ENCODE measurements at regions not wholly inside any gene's neighbourhood (a gene's known extent, or its start where the extent isn't known, plus 50 kb on each side); places are given as distances from the start of the nearest gene placed in this dataset.

DNA sequence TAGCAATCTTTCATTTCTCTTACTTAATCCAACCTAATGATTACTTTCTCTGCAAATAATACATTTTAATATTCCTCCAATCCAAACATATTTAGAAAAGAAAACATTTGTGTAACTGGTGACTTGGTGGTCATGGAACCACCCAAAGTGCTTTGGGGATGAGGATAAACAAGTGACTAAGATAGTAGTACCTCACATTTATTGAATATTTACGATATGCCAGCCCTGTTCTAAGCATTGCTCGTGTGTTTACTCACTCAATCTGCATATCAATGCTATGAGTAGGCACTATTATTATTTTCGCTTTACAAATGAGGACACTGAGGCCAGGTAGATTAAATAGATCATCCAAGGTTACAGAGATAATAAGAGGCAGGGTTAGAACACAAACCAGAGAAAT lies 189.5 kb downstream of the SHOX2 start:
- Histone ChIP-seq H3K4me1 (no peaks in the 10 kb centered on the region), H3K9me3 (no peaks in the 10 kb centered on the region), H3K27me3 (no peaks in the 10 kb centered on the region), H3K36me3 (no peaks in the 10 kb centered on the region), H3K4me3 (no peak overlapping the region), H3K27ac (no peak overlapping the region)
- TF ChIP-seq, protein P1, sequence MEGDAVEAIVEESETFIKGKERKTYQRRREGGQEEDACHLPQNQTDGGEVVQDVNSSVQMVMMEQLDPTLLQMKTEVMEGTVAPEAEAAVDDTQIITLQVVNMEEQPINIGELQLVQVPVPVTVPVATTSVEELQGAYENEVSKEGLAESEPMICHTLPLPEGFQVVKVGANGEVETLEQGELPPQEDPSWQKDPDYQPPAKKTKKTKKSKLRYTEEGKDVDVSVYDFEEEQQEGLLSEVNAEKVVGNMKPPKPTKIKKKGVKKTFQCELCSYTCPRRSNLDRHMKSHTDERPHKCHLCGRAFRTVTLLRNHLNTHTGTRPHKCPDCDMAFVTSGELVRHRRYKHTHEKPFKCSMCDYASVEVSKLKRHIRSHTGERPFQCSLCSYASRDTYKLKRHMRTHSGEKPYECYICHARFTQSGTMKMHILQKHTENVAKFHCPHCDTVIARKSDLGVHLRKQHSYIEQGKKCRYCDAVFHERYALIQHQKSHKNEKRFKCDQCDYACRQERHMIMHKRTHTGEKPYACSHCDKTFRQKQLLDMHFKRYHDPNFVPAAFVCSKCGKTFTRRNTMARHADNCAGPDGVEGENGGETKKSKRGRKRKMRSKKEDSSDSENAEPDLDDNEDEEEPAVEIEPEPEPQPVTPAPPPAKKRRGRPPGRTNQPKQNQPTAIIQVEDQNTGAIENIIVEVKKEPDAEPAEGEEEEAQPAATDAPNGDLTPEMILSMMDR (IDR thresholded peaks at IDR 0.05): no peak
- FAIRE-seq (no peak), ATAC-seq (no peak), DNase-seq (no peak)
- WGBS, 2 donors: 47 to 65% methylated on average over 3 of the region's 3 CpGs
- intact Hi-C loops (cut with DNase I): no loop called here

DNA sequence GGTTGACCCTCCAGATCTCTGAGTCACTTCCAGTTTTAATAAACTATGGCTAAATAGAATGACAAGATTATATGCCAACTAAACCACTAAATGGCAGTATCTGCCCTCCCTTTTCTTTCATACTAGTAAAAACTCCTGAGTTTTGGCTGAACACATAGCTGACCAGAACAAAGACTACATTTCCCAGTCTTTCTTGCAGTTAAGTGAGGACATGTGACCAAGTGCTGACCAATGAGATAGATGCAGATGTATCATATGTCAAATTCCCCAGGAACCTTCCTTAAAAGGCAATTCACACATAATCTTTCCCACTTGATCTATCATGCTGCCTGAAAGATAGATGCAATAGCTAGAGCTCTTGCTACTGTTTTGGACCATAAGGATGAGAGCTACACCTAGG lies 191.3 kb downstream of the SHOX2 start:
- no peak for FAIRE-seq

DNA sequence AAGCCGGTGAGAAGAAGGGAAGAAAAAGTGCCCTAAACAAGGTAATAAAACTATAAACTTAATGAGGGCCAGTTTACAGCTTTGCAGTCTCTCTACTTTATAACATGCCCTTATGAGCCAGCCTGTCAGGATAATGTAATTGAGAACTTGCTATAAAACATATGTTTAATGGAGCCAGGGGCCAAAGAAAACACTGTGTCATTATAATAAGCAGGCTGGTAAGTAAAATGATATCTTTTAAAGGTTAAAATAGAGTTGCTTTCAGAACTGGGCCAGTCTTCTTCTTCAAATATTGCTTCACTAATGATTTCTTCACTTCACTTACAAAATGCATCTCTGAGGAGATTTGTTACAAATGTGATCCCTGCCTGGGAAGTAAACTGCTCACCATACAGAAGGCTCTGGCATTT lies 192.5 kb downstream of the SHOX2 start:
- ATAC-seq (no peak), FAIRE-seq (no peak), DNase-seq (no peak)
- no peaks in the 10 kb centered on the region for H3K9me3 ChIP-seq
- 66 to 81% methylated on average over 1 of the region's 1 CpG for WGBS, 2 donors
- H3K4me1 ChIP-seq: no peaks in the 10 kb centered on the region
- intact Hi-C loops (cut with DNase I): no loop called here
- no peaks in the 10 kb centered on the region for H3K27me3 ChIP-seq
- no peaks in the 10 kb centered on the region for H3K36me3 ChIP-seq
- TF ChIP-seq, protein P1 (IDR thresholded peaks at IDR 0.05): no peak
- no peak overlapping the region for H3K27ac ChIP-seq
- no peak overlapping the region for H3K4me3 ChIP-seq

More for the DNA sequence above, 191.3 kb downstream of the SHOX2 start:
- Histone ChIP-seq H3K27ac (no peak overlapping the region), H3K36me3 (no peaks in the 10 kb centered on the region), H3K27me3 (no peaks in the 10 kb centered on the region), H3K4me1 (no peaks in the 10 kb centered on the region), H3K9me3 (no peaks in the 10 kb centered on the region), H3K4me3 (no peak overlapping the region)
- ATAC-seq: no peak
- DNase-seq: no peak
- intact Hi-C loops (cut with DNase I): no loop called here
- TF ChIP-seq, protein P1 (IDR thresholded peaks at IDR 0.05): no peak

DNA sequence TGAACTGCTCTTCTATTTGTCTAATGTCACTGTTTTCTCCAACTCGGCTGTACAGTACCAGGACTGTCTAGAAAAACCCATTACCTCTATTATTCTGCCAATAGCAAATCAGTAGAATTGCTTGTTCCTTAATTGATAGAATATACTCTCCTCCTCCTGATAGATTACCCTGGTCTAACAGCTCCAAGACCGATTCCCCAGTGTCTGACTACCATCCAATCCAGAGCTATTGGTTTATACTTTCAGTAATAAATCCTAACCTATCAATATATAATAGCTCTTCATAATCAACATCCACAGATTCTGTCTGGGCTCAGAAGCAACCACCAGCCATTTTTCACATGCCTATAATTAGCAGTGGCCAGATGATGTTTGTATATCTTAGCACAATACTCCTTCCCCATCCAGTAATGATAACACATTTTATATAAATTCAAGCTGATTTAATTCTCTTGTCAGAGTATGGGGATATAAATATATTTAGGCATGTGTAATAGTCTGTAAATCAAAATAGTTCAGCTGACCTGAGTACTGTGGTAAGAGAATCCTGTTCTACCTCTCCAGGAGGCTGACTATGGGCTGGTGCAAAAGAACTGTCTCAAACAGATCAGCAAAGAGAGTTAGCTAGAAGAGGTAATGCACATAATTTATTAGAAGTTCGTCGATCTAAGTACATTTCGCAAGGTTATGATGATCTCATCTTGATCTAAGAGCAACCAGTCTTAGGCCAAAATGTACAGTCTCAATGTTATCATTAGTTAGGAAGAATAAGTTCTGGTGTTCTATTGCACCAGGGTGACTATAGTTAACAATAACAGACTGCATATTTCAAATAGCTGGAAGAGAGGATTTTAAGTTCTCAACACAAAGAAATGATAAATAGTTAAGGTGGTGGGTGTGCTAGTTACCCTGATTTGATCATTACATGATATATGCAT lies 193.4 kb downstream of the SHOX2 start:
- WGBS, 2 donors: 59 to 68% methylated on average over 5 of the region's 5 CpGs
- Histone ChIP-seq H3K27me3 (no peaks in the 10 kb centered on the region), H3K4me3 (no peak overlapping the region), H3K36me3 (no peaks in the 10 kb centered on the region), H3K27ac (no peak overlapping the region), H3K4me1 (no peaks in the 10 kb centered on the region), H3K9me3 (no peaks in the 10 kb centered on the region)
- ATAC-seq: no peak
- intact Hi-C loops (cut with DNase I): no loop called here
- DNase-seq: no peak
- FAIRE-seq: no peak
- TF ChIP-seq, protein P1 (IDR thresholded peaks at IDR 0.05): no peak

DNA sequence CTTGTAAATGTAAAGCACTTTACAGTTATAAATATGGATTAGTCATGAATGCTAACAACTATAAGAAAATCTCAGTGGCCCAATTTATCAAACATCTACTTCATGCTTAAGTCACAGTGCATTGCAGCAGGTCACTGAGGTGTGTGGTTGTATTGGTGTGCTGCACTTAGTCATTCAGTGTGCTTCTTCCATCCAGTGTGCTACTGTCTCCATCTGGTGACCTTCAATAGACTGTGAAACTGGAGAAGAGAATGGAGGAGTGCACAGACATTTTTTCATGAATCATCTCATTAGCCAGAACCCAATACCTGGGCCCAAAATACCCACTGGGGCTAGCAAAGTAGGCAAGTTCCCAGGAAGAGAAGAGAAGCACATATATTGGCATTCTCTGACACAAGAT lies 199.6 kb downstream of the SHOX2 start:
- DNase-seq (no peak), FAIRE-seq (no peak), ATAC-seq (no peak)
- TF ChIP-seq, protein P1 (IDR thresholded peaks at IDR 0.05): no peak
- H3K4me1 ChIP-seq: no peaks in the 10 kb centered on the region
- H3K27ac ChIP-seq: no peak overlapping the region
- no peaks in the 10 kb centered on the region for H3K27me3 ChIP-seq
- H3K36me3 ChIP-seq: no peaks in the 10 kb centered on the region
- H3K9me3 ChIP-seq: peaks cover 0 to 5% (median 0%) of the 10 kb centered on the region in 4 donors
- no peak overlapping the region for H3K4me3 ChIP-seq
- intact Hi-C loops (cut with DNase I): no loop called here

All from pancreas (tissue), 10 donors.